HG02973 (cell line): ENCODE measurements at regions not wholly inside any gene's neighbourhood (a gene's known extent, or its start where the extent isn't known, plus 50 kb on each side); places are given as distances from the start of the nearest gene placed in this dataset.

Experiments used
- ATAC-seq: cut with Tn5 transposase; IDR thresholded peaks from one replicate; pipeline ENCODE4 v1.9.1; 2021; ENCODE audit warnings: moderate library complexity; ENCODE audit not compliant: unreplicated experiment

- ATAC-seq = no peak
Observed at GRCh38 chr10:113409175-113409574, 143.7 kb upstream of the HABP2 start.

GRCh38 chr10:113410618-113411017 lies 142.2 kb upstream of the HABP2 start:
- no peak for ATAC-seq

DNA sequence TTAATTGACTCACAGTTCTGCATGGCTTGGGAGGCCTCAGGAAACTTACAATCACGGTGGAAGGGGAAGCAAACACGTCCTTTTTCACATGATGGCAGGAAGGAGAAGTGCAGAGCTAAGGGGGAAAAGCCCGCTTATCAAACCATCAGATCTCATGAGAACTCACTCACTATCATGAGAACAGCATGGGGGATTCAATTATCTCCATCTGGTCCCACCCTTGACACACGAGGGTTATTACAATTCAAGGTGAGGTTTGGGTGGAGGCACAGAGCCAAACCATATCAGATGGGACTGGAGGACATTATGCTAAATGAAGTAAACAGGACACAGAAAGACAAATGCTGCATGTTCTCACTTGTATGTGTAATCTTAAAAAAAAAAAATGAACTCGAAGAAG lies 141.4 kb upstream of the HABP2 start:
- no peak for ATAC-seq

DNA sequence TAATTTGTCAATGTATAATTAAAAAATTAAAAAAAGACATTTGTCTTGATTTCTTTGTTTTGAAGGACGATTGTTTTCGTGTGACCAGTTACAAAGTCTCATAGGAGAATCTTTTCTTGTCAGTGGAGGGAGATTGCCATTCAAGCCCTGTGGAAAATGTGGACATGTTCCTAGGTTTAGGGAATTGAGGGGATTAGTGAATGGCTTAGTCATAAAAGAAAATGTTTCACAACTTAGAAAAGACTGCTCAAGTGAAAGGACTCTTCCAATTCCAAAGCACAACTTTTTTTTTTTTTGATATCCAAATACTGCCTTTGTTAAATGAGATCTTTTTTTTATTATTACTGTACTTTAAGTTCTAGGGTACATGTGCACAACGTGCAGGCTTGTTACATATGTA lies 140.7 kb upstream of the HABP2 start:
- ATAC-seq = no peak

- ATAC-seq = no peak
Observed at GRCh38 chr10:113414543-113414942, 138.3 kb upstream of the HABP2 start.

- no peak for ATAC-seq
Observed at GRCh38 chr10:113415246-113415645, 137.6 kb upstream of the HABP2 start.

- ATAC-seq = no peak
Observed at GRCh38 chr10:113420057-113420732, 132.7 kb upstream of the HABP2 start.

DNA sequence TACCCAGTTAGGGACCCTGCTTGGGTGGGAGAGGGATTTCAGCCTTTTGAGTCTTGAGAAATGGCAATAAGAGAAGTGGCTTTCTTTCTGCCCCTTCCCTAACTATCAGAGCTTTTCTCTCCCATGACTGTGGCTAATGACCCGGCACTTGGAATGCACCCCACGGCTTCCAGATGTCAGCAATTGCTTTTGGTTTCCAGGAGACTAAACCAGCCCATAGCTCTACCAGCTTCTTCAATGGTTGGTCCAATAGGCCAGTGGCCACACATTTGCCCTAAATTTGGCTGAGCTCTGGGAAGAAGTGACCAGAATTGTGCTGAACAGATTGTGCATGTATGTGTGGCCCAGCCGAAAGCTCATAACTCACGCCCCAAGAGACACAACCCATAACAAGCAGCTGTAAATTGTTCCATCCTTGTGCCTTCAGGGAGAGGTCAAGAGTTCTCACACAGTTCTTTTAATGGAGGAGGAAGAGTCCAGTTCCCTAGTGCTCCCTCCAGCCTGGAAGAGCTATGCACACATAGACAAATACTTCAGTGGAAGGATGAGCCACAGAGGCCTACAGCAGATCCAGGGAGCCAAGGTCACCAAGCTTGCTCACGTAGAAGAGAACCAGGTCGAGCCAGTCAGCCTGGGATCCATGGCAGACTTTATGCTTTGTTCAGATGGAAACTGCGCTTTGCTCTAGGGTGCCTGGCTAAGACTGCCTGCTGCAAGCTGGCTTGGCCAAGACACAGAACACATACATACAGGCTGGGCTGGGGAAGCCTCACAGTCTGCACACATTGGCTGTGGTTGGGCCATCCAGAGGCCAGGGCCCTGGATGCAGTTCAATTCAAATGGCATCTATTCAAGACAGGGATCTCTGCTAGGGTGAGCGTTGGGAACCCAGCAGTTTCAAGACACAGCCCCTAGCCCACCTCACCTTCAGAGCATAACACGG lies 131.8 kb upstream of the HABP2 start:
- no peak for ATAC-seq

GRCh38 chr10:113422371-113422770 lies 130.5 kb upstream of the HABP2 start:
- ATAC-seq = no peak

GRCh38 chr10:113423981-113424721 lies 128.7 kb upstream of the HABP2 start:
- ATAC-seq = no peak

GRCh38 chr10:113425008-113425407 lies 127.8 kb upstream of the HABP2 start:
- ATAC-seq = no peak

DNA sequence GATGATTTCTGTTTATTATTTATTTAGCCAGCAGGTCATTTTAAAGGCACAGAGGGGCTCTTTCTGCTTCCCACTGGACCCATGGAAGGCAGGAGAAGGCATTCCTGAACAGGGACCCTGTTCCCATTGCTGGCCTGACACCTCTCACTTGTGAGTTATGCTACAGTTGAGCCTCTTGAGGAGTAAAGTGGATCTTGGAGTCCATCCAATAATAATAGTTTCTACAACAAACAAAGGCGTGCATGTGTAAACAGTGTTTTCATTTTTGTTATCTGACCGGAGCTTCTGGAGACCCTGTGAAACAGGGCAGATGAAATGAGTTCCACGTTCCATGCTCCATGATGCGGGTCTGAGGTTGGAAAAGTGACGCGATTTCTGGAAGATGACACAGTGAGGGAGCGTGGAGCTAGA lies 127.3 kb upstream of the HABP2 start:
- ATAC-seq = no peak

GRCh38 chr10:113426181-113426877 lies 126.5 kb upstream of the HABP2 start:
- ATAC-seq = no peak

- no peak for ATAC-seq
Observed at GRCh38 chr10:113427236-113427735, 125.6 kb upstream of the HABP2 start.

DNA sequence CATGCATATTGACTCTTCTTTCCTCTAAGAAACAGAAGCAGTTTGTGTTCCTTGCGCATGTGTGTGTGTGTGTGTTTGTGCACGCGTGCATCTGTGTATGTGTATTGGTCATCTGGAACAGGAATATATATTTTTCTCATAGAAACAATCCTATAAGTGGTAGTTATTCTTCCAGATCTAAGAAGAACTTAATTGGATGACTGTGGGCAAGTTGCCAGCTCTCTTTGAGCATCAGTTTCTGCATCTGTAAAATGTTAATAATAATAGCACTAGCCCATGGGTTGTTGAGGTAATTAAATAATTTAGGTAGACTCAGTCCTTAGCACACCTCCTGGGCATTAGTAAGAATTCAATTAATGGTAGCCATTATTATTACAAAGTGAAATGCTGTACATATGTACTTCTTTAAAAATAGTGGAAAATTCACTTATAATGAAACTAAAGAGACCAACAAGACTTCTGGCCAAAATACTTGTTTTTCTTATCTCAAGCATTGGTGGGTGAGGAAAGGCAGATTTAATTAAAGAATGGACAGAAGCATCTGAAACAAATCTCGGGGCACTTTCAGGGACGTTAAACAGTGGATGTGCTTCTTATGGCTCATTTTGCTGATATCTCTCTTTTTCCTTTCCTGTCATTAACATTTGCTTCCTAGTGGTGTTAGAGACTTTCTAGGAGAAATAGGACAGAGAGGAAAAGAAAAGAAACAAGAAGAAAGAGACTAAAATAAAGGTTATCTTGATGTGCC lies 124.9 kb upstream of the HABP2 start:
- no peak for ATAC-seq

GRCh38 chr10:113430634-113431397 lies 122.0 kb upstream of the HABP2 start:
- ATAC-seq = no peak

DNA sequence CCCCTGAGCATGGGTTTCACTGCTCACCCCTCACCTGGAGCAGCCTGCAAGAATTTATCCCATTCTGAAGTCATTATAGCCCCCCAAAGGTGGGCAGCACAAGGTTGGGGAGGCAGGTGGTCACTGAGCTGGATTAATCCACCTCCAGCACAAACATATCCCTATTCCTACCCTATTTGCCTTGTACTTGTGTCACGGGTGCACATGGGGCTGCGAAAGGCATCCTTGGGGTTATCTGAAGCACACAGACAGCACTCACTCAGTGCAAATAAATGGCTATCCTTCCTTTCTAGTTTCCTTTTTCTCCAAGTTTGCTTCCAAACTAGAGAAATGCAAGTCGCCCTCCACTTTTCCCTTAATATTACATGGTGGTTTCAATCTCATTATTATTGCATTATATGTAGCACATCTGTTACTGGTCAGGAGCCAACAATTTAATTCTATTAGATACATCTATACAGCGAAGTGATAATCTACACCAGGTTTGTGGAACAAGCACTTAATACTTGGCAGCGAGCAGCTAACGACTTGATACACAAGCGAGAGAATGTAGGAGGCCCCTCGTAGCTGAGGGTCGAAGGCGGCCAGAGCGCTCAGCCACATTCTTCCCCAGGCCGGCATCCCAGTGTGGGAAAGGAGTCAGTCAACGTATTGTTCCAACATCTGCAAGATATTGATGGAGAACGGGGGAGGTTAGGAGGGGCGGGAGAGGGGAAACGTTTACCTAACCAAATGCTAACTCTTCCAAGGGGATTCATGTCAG lies 121.3 kb upstream of the HABP2 start:
- no peak for ATAC-seq

DNA sequence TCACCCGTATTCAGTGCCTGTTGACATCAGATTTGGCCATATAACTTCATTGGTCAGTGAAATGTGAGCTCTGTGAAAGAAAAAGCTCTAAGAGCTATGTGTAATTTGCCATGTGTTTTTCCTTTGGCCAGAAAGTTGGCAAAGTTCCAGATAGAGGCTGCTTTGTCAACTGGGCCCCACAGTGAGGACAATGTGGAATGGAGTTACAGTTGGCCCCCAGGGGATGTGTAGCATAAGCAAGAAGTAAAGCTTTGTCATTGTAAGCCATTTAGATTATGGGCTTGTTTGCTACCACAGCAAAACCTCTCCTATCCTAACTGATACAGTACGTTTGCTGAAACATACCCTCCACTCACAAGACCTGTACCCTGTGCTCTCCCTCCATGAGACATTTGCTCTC lies 119.1 kb upstream of the HABP2 start:
- no peak for ATAC-seq

- no peak for ATAC-seq
Observed at GRCh38 chr10:113434315-113434714, 118.5 kb upstream of the HABP2 start.
